HL-60 (cell line): ENCODE measurements at regions not wholly inside any gene's neighbourhood (a gene's known extent, or its start where the extent isn't known, plus 50 kb on each side); places are given as distances from the start of the nearest gene placed in this dataset.
"Not testable (repeated sequence)": the region's sequence is repeated elsewhere in the genome, so short reads cannot be mapped to it uniquely, and the experiment has no call there.

Source experiments
- DNase-seq, 2 experiments: peaks; one replicate each; pipeline ENCODE4 v3.0.0-alpha.2; 2010 to 2020; ENCODE audit warnings: low read depth in 1 of 2, low spot score in 1 of 2
- H3K27ac ChIP-seq: fragments of 250-450 bp; sonication (Bioruptor Pico); replicated peaks from 2 replicates; pipeline ENCODE4 v1.5.1; 2020; ENCODE audit warnings: mild to moderate bottlenecking, moderate library complexity
- H3K27me3 ChIP-seq: fragments of 250-450 bp; sonication (Bioruptor Pico); 2 replicates; pipeline ENCODE4 v1.5.1; 2021; ENCODE audit warnings: mild to moderate bottlenecking, moderate library complexity; ENCODE audit not compliant: insufficient read depth, poor library complexity, severe bottlenecking
- H3K4me3 ChIP-seq: replicated peaks from 2 replicates; pipeline ENCODE4 v1.5.1; 2011; ENCODE audit warnings: mild to moderate bottlenecking, control low read depth, low read length; ENCODE audit not compliant: insufficient read depth
- GABPA ChIP-seq: IDR thresholded peaks from 2 replicates; pipeline ENCODE4 v1.6.1; 2012; ENCODE audit warnings: low read depth
- POLR2AphosphoS5 ChIP-seq: IDR thresholded peaks from 2 replicates; pipeline ENCODE4 v1.6.1; 2012; ENCODE audit warnings: low read depth
- SPI1 ChIP-seq: IDR thresholded peaks from 2 replicates; pipeline ENCODE4 v1.6.1; 2012; ENCODE audit warnings: low read depth, mild to moderate bottlenecking, borderline replicate concordance
- TF ChIP-seq, protein P1 (sequence below): IDR thresholded peaks from one replicate; pipeline ENCODE4 v1.5.1; 2011; ENCODE audit warnings: low read length, control low read depth, inconsistent platforms; ENCODE audit not compliant: insufficient read depth
- TF ChIP-seq, protein P2 (sequence below): IDR thresholded peaks from 2 replicates; pipeline ENCODE4 v1.6.1; 2012; ENCODE audit warnings: low read depth; ENCODE audit not compliant: insufficient replicate concordance

DNA sequence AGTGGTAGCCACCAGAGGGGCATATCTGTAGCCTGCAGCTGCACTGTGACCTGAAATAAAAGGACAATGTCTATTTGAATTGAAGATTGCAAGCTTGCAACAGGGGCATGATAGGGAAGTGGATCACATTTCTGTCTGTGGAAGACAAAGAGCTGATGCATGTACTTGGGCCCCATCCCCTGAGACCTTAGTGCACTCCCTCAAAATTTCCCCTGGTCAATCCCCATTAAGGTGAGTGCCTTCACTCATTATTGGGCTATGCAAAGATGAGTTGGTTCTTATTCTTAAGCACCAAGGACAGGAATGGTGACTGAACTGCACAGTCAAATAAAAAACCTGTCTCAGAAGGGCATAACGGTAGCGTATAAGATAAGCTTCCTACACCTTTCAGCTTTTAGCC, 273.1 kb upstream of the ARSJ start:
- H3K27ac ChIP-seq: no peak overlapping the region
- H3K27me3 ChIP-seq: no peaks in the 10 kb centered on the region
- DNase-seq: no peak
- no peak overlapping the region for H3K4me3 ChIP-seq
- TF ChIP-seq POLR2AphosphoS5: no peak
- TF ChIP-seq, protein P1, sequence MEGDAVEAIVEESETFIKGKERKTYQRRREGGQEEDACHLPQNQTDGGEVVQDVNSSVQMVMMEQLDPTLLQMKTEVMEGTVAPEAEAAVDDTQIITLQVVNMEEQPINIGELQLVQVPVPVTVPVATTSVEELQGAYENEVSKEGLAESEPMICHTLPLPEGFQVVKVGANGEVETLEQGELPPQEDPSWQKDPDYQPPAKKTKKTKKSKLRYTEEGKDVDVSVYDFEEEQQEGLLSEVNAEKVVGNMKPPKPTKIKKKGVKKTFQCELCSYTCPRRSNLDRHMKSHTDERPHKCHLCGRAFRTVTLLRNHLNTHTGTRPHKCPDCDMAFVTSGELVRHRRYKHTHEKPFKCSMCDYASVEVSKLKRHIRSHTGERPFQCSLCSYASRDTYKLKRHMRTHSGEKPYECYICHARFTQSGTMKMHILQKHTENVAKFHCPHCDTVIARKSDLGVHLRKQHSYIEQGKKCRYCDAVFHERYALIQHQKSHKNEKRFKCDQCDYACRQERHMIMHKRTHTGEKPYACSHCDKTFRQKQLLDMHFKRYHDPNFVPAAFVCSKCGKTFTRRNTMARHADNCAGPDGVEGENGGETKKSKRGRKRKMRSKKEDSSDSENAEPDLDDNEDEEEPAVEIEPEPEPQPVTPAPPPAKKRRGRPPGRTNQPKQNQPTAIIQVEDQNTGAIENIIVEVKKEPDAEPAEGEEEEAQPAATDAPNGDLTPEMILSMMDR: no peak
- TF ChIP-seq SPI1: no peak
- TF ChIP-seq GABPA: no peak
- TF ChIP-seq, protein P2, sequence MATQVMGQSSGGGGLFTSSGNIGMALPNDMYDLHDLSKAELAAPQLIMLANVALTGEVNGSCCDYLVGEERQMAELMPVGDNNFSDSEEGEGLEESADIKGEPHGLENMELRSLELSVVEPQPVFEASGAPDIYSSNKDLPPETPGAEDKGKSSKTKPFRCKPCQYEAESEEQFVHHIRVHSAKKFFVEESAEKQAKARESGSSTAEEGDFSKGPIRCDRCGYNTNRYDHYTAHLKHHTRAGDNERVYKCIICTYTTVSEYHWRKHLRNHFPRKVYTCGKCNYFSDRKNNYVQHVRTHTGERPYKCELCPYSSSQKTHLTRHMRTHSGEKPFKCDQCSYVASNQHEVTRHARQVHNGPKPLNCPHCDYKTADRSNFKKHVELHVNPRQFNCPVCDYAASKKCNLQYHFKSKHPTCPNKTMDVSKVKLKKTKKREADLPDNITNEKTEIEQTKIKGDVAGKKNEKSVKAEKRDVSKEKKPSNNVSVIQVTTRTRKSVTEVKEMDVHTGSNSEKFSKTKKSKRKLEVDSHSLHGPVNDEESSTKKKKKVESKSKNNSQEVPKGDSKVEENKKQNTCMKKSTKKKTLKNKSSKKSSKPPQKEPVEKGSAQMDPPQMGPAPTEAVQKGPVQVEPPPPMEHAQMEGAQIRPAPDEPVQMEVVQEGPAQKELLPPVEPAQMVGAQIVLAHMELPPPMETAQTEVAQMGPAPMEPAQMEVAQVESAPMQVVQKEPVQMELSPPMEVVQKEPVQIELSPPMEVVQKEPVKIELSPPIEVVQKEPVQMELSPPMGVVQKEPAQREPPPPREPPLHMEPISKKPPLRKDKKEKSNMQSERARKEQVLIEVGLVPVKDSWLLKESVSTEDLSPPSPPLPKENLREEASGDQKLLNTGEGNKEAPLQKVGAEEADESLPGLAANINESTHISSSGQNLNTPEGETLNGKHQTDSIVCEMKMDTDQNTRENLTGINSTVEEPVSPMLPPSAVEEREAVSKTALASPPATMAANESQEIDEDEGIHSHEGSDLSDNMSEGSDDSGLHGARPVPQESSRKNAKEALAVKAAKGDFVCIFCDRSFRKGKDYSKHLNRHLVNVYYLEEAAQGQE: no peak

DNA sequence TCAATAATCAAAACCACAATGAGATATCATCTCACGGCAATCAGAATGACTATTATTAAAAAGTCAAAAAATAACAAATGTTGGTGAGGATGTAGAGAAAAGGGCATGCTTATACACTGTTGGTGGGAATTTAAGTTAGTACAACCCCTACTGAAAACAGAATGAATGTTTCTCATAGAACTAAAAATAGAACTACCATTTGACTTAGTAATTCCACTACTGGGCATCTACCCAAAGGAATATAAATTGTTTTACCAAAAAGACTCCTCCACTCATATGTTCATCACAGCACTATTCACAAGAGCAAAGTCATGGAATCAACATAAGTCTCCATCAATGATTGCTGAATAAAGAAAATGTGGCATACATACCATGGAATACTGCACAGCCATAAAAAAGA, 278.1 kb upstream of the ARSJ start:
- TF ChIP-seq GABPA (no peak), POLR2AphosphoS5 (no peak), SPI1 (no peak)
- TF ChIP-seq, protein P1: no peak
- TF ChIP-seq, protein P2: no peak
- H3K27ac ChIP-seq: no peak overlapping the region
- H3K4me3 ChIP-seq: no peak overlapping the region
- H3K27me3 ChIP-seq: no peaks in the 10 kb centered on the region
- DNase-seq: no peak

DNA sequence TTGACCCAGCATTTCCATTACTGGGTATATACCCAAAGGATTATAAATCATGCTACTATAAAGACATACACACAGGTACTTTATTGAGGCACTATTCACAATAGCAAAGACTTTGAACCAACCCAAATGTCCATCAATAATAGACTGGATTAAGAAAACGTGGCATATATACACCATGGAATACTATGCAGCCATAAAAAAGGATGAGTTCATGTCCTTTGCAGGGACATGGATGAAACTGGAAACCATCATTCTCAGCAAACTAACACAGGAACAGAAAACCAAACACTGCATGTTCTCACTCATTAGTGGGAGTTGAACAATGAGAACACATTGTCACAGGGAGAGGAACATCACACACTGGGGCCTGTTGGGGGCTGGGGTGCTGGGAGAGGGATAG, 283.0 kb upstream of the ARSJ start:
- H3K27me3 ChIP-seq, H3K4me3 ChIP-seq, DNase-seq, H3K27ac ChIP-seq: not testable (repeated sequence)

DNA sequence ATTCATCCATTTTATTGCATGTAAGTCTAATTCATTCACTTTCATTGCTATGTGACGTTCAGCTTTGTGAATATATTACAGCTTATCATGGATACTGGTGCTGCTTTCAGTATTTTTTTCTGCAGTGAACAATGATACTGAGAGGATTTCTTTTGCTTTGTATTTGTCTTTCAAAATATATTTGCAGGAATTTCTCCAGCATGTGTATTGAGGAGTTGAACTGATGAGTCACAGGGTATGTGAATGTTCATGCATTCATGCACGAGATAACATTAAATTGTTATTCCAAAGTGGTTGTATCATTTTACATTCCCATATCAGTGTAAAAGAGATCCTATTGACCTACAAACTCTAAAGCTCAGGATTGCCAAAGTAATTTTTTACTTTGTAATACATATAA, 283.8 kb upstream of the ARSJ start:
- DNase-seq: no peak
- no peak overlapping the region for H3K4me3 ChIP-seq
- no peak overlapping the region for H3K27ac ChIP-seq
- no peaks in the 10 kb centered on the region for H3K27me3 ChIP-seq
- TF ChIP-seq, protein P2: no peak
- no peak for TF ChIP-seq SPI1
- no peak for TF ChIP-seq POLR2AphosphoS5
- TF ChIP-seq GABPA: no peak
- TF ChIP-seq, protein P1: no peak
